GM03348 (cell line): ENCODE measurements at regions not wholly inside any gene's neighbourhood (a gene's known extent, or its start where the extent isn't known, plus 50 kb on each side); places are given as distances from the start of the nearest gene placed in this dataset.
"Not testable (repeated sequence)": the region's sequence is repeated elsewhere in the genome, so short reads cannot be mapped to it uniquely, and the experiment has no call there.

ENCODE experiments used
- DNase-seq: peaks from one replicate; pipeline ENCODE4 v3.0.0; 2012; ENCODE audit warnings: low spot score

GRCh38 chr7:115210552-115210951 lies 288.7 kb downstream of the MDFIC start:
- DNase-seq = no peak

- DNase-seq = no peak
Observed at GRCh38 chr7:115208710-115209560, 287.0 kb downstream of the MDFIC start.

- not testable (repeated sequence) for DNase-seq
Observed at GRCh38 chr7:115206374-115206773, 284.5 kb downstream of the MDFIC start.

GRCh38 chr7:115198143-115198542 lies 276.2 kb downstream of the MDFIC start:
- DNase-seq = no peak

GRCh38 chr7:115195208-115195607 lies 273.3 kb downstream of the MDFIC start:
- DNase-seq = no peak

GRCh38 chr7:115191526-115191925 lies 269.6 kb downstream of the MDFIC start:
- DNase-seq = no peak

GRCh38 chr7:115183431-115184057 lies 261.6 kb downstream of the MDFIC start:
- DNase-seq = no peak

GRCh38 chr7:115178835-115179234 lies 256.9 kb downstream of the MDFIC start:
- DNase-seq = no peak

GRCh38 chr7:115177823-115178222 lies 255.9 kb downstream of the MDFIC start:
- DNase-seq = no peak

- no peak for DNase-seq
Observed at GRCh38 chr7:115177103-115177502, 255.2 kb downstream of the MDFIC start.

GRCh38 chr7:115172397-115172796 lies 250.5 kb downstream of the MDFIC start:
- DNase-seq = not testable (repeated sequence)

GRCh38 chr7:115153769-115154477 lies 232.0 kb downstream of the MDFIC start:
- DNase-seq = peak; percentile 5

GRCh38 chr7:115153176-115153575 lies 231.3 kb downstream of the MDFIC start:
- no peak for DNase-seq

- DNase-seq = no peak
Observed at GRCh38 chr7:115146148-115146547, 224.3 kb downstream of the MDFIC start.

GRCh38 chr7:115145512-115145911 lies 223.6 kb downstream of the MDFIC start:
- peak; percentile 41 for DNase-seq

GRCh38 chr7:115137816-115138215 lies 215.9 kb downstream of the MDFIC start:
- DNase-seq = no peak

- no peak for DNase-seq
Observed at GRCh38 chr7:115136796-115137443, 215.0 kb downstream of the MDFIC start.

- no peak for DNase-seq
Observed at GRCh38 chr7:115135769-115136410, 214.0 kb downstream of the MDFIC start.

GRCh38 chr7:115135146-115135545 lies 213.3 kb downstream of the MDFIC start:
- no peak for DNase-seq

- no peak for DNase-seq
Observed at GRCh38 chr7:115133248-115133647, 211.4 kb downstream of the MDFIC start.

GRCh38 chr7:115132096-115132495 lies 210.2 kb downstream of the MDFIC start:
- DNase-seq = no peak

GRCh38 chr7:115128154-115128553 lies 206.3 kb downstream of the MDFIC start:
- DNase-seq = no peak
